ENCODE measurements at regions not wholly inside any gene's neighbourhood (a gene's known extent, or its start where the extent isn't known, plus 50 kb on each side); places are given as distances from the start of the nearest gene placed in this dataset.

DNA sequence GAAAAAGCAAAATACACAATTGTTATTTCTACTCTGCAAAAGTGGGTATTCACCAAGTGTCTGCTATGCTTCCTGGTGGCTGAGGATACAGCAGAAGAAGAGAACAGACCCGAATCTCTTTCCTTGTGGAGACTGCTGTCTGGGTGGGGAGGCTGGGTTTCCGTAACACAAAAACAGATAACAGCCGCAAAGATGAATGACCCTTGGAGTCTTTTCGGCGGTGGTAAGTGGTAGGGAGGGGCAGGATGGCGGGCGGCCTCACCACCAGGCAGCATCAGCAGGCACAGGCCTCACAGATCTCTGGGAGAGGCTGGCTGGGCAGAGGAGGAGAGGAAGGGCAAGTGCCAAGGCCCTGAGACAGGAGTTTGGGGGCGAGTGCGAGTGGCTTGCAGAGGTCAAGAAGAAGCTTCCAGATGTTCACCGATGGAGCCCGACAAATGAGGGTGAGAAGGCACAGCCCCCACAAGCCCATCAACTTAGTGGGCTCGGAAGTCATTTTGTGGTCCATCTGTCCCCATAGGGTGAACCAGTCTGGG, 164.2 kb downstream of the RHOU start:
- DNase-seq, result no peak

DNA sequence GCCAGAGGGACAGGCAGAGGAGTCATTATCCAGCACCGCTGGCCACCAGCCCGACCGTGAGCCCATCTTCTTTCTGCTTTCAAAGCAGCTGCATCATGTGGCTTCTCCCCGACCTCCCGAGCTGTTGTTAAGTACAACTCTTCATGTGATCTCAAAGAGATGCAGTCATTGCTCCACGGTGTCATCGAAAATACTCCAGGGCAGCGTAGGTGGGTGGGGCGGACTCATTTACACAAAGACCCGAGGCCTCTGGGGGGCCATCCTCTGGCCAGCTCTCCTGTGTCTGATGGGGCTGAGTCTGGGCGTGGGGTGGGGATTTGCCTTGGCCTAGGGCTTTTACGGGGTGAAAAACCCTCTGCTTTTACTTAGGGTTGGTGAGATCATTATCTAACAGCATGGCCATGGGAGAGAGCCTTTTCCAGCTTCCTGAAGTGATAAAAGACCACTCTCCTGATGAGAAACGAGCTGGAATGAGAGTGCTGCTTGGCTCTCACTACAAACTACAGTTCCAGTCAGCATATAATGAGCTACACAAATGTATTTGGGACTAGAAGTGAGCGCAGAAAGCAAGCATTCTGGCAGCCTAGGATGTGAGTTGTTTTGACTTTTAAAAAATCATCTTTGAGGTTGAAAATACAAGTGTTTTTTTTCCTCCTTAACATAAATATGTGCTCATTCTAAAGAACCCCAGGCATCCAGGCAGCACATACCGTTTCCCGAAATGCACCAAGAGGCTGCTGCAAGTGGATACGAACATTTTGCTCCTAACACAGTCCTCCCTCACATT, 165.0 kb downstream of the RHOU start:
- peak; percentile 59 for DNase-seq

DNA sequence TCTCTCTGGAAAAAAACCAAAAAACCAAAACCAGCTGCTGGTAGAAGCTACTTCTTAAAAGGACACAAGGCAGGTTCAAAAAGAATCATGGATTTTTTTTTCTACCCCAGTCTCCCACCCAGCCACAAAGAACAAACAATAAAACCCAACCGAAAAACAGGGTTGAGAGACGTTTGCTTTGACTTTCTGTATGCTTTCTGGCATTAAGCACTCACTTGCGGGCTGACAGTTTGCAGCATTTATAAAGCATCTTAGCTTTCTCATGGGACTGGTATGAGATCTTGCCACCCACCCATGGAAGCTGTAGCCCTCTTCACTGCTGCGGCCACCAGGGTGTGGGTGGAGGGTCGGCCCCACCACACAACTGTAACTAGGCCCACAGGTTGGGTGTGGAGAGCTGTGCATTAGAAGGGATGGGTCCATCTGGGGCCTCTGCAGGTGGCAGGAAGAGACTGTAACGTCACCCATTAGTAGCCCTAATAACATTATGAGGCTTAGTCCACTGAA, 165.7 kb downstream of the RHOU start:
- DNase-seq, result no peak

DNA sequence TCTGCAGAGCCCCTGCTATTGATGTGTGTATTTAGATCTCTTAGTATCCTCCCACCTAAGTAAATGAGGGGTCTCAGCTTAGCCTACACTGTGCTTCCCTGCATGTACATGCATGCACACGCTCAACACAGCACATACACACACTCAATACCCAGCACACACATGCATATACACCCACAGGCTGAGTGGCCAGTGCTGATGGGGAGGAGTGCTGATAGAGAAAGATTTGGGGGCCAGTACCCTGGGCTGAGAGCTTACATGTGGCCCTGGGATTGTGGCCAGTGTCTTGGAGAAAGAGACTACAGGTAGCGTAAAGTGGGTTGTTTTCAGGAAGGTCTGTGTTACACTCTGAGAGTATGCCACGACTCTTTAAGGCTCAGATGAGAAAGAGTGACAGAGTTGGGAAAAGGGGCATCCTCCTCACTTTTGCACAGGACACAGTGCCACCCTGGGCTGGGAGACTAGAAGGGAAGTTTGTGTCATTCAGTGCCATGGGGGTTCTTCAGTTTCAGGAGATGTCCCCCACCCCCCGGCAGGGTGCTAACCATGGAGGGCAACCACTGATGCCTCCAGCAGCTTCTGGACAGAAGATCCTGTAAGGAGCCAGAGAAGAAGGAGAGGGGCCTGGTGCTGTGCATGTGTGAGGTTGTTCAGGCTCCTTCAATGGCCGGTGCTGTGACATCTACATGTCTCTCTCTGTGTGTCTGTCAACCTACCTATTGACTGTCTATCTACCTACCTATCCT, 166.8 kb downstream of the RHOU start:
- no peak for DNase-seq

DNA sequence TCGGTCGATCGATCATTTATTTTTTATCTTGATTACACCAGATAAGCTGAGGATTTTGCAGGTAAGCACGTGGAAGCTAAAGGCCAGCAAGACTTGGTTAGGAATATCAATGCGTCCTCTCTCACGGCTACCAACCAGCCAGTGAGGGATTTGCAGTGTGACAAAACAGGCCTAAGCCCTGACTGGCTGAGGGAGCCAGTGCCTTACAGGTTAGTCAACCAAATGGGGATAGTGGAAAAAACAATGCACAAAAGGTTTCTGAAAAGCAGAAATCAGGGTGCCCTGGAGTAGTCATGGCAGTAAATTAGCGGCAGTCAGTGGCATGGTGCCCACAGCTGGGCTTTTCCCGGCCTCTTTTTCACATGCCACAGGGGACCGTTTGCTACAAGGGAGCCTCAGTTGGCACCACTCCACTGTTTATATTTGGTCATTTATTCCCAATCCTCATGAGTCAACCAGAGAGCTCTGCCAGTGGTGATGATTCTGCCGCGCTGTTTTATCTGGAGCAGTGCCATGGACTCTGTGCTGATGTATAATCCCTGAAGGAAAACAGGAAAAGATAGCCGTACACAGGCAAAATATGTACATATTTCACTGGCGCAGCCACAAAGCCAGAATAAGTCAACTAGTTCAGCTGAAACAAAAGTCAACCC, 167.6 kb downstream of the RHOU start:
- DNase-seq, result peak; percentile 79

DNA sequence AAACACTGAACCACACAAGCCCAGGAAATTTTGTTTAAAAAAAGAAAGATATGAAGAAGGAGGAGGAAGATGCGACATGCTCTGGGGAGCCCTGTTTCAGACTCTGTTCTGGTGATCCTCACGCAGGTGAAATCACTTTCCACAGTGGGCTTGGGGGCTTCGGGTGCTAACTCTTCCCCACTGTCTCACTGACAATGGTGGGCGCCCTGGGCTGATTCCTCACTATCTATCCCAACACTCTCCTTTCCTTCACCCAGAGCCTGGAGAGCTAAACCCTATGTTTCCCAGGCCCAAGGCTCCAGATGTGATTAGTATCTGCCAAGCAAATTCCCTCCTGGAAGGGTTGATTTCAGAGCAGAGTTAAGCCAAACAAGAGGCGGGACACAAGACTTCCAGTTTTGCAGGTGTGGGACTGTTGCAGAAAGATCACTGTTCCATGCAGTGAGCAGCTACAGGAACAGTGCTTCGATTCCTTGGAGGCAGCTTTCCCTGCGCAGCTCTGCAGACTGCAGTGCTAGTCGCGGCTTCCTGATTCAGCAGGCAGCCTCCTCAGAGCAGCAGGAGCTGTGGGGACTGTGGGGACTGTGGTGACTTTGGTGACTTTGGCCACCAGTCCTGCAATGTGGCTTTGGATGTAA, 168.3 kb downstream of the RHOU start:
- DNase-seq, result no peak

DNA sequence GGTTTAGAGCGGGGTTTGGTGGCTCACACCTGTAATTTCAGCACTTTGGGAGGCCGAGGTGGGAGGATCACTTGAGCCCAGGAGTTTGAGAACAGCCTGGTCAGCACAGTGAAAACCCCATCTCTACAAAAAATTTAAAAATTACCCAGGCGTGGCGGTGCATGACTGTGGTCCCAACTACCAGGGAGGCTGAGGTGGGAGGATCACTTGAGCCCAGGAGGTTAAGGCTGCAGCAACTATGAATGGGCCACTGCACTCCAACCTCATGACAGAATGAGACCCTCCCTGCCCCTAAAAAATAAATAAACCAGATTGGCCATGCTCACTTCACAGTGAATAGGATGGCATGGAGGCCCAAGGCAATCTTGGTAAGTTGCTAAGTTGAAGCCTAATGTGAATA, 168.9 kb downstream of the RHOU start:
- DNase-seq, result no peak

DNA sequence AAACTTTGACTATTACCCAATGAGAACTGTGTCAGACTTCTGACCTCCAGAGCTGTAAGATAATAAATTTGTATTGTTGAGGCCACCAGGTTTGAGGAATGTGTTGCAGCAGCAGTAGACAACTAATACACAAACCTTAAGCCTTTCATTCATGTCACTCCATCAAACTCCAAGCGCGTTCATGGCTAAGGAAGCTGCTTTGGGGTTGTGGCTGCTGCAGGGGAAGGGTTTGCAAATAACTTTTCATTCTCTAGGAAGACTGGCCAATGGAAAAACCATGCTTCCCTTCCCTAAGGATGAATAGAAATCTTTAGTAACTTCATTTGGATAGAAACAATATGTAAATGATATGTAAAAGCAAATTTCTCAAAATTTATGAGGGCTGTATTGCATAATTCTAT, 170.4 kb downstream of the RHOU start:
- DNase-seq, result no peak

DNA sequence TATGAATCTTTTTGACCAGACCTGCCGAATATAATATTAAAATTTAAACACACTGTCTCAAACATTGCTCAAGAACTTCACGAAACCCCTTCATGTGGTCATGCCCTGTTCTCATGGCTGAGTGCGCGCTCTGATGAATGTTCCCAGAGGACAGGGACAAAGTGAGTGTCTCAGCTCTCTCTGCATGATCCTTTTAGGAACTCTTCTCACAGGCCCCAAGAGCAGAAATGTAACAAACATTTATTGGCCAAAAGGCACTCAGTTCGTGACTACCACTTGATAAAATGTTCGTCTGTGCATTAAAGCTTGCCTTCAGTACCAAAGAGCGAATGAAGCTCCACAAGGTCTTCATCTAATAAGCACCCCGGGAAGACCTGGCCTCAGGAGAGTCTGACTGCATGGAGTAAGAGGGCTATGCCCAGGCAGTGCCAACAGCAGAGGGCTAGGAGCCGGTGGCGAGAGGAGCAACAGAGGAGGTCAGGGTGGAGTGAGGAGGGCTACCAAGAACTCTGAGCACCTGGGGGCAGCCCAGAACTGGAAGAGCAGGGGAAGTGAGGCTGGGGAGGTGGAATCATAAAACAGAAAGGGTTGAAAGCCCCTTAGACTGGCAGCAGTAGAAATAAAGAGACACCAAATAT, 171.1 kb downstream of the RHOU start:
- DNase-seq, result peak; percentile 51

DNA sequence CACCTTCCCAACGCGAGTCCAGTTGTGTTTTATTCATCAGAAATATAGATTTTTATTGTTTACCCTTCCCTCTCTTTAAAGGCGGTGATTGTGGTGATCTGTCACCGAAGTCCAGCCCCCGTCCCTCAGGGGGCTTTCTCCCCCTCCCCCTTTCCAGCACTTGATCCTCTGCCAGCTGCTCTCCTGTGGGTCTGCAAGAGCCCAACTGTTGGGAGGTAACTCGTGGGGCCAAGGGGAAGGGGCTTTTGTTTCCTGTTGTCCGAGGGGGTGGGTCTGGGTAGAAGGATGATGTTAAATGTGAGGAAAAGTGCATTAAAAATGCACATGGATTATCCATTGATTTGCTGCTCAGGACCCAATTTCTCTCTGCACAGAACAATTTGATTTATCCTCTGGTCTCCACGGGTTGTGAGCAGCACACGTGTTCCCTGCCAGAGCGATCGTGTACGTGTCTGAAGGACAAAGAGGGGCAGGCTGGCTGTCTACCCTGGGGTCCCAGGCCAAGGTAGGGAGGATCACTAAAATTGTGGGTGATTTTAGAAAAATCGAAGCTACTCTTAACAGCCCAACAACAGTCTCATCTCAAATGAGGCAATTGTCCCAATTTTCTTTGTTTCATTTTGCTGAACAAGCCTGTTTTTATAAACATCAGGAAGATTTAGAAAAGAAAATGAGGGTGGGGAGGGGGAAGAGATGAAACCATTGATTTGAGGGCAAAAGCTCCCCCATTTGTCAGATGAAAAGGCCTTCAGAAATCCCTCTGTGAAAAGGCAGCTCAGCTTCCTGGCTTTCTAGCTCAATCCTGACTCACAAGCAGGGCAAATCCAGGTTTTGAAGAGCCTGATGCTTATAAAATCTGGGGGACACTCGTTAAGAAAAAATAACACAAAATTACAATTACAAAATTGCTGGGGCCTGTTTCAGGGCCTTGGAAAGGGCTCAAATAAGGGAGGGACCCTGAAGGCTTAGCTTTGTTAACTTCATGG, 176.2 kb downstream of the RHOU start:
- peak; percentile 85 for DNase-seq

DNA sequence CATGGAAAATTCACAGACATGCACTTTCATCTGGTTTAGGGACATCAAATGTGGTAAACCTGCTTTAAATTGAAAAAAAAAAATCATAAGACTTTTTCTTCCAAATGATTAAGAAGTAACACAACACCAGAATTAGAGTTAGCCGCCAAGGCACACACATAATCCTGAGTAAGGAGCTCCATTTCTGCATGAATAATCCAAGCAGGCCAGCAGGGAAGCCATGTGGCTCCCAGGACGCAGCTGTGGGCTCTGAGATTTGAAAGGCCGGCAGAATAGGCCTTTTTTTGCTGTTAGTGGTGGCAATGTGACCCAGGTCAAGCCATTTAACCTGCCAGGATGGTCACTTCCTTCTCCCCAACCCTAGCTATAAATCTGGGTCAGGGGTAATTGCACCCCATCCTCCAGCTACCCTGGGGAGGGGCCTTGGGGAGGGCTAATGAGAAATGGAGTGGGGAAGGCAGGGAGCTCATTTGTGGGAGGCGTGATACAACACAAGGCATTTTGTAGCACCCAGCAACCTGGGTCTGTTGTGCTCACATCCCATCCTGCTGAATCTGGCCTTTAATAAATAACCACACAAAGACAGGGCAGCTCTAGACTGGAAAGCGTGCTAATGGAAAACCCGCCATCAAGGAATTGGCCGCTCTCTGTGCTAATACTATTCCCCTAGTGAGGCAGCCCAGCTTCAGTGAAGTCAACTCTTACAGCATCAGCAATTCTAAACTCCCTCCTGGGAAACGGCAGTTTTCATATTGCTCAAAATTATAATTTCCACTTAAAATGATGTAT, 178.5 kb downstream of the RHOU start:
- peak; percentile 84 for DNase-seq

DNA sequence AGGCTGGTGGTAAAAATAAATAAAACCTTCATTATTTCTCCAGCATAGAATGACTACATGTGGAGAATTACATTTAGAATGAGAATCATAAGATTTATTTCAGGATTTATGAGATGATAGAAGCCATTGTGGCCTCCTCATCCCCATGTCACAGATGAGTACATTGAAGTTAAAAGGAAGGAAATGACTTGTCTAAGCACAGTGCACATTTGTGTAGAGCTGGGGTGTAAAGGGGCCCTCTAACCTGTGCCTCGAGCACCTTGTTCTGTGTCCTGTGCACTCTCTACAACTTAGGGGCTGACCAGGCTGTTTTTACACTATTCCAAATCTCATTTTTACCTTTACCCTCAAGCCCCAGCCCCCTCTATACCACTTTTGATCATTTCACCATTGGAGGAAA, 179.4 kb downstream of the RHOU start:
- no peak for DNase-seq

DNA sequence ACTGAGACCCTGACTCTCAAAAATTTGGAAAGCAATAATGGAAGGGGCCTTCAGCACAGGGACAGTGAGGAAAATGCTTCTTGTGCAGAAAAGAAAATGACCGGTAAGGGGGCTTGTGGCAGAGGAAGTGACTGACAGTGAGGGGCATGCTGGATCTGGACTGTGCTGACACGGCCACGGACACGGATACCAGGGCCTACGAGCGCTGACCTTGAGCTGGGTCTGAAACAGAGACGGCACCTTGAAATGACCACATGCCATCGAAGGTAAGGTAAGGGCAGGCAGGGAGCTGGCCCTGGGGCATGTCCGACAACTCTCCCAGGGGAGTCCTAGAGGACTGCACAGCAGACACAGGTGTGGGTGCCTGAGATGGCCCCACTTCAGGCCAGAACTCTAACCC, 182.1 kb downstream of the RHOU start:
- DNase-seq, result no peak

DNA sequence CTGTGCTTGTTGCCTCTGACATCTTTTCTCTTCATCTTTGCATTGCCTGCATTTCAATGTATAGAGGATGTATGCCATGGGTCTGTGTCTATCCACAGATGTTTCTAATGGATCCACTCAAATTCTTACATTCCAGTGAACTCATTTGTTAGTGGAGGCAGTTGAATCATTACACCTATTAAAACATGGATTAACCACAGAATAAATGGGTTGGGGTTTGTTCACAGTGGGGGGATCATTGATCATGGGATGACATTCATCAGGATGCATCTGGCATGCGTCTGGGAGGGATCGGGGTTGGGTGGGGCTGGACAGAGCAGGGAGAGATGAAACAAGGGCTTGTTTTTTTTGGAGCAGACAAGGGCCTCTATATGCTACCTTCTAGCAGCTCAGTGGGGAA, 182.5 kb downstream of the RHOU start:
- no peak for DNase-seq

DNA sequence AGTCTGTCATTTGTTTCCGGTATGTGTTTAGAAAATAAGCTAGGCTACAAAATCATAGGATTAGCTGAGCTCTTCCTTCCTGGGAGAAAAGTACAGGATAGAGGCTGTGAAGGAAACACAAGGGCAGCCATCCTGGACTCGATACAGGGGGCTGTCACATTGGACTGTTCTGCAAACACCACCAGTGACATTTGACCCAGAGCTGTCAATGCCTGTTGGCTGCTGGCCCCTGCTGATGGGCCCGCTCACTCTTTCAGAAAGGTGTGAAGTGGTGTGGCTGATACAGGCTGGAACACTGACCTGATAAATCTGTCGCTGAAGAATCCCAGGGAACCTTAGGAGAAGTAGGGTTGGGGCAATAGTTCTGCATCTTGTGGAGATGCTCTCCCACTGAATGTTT, 183.1 kb downstream of the RHOU start:
- DNase-seq, result peak; percentile 52

DNA sequence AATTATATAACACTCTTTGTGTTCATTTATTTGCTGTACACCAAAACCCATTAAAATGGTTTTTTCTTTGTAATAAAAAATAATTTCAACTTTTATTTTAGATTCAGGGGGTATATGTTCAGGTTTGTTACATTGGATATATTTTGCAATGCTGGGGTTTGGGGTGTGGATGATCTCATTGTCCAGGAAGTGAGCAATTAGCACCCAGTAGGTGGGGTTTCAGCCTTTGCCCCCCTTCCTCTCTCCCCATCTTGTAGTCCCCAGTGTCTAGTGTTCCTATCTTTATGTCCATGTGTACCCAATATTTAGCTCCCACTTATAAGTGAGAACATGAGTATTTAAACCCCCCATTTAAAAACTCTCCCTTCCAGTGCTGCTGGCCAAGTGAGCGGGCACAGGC, 184.6 kb downstream of the RHOU start:
- no peak for DNase-seq

DNA sequence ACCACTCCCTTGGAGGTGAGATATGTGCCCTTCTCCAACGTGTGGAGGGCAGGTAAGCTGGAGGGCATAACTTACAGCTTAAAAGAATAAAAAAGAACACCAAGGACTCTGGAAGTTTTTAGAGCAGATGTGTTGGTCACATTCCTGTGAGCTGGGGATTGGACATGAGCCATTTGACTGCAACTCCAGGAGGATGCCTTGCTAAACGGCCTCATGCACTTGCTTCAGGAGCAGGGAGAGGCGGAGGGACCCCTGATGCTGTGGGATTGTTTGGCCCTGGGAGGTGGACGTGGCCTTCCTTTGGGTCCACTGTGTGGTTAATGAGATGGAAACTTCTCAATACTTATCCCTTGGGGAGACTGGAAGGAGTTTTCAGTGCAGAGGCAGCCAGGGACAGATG, 185.6 kb downstream of the RHOU start:
- DNase-seq, result peak; percentile 34

DNA sequence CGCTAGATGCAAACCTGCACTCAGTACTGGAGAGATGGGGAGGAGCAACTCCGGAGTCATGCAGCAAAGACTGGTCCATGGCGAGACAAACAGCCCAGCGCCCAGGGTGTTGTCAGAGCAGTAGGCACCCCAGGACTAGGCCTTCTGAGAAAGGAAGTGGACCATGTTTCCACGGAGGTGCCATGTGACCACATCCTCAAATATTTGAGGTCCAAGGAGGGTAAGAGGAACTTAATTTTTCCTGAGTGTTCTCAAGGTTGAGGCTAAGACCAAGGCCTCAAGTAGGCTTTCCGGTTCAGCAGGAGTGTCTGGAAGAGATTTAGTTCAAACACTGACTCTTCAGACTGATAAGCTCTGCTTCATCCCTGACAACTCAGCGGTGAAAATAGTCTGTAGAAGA, 186.2 kb downstream of the RHOU start:
- no peak for DNase-seq

DNA sequence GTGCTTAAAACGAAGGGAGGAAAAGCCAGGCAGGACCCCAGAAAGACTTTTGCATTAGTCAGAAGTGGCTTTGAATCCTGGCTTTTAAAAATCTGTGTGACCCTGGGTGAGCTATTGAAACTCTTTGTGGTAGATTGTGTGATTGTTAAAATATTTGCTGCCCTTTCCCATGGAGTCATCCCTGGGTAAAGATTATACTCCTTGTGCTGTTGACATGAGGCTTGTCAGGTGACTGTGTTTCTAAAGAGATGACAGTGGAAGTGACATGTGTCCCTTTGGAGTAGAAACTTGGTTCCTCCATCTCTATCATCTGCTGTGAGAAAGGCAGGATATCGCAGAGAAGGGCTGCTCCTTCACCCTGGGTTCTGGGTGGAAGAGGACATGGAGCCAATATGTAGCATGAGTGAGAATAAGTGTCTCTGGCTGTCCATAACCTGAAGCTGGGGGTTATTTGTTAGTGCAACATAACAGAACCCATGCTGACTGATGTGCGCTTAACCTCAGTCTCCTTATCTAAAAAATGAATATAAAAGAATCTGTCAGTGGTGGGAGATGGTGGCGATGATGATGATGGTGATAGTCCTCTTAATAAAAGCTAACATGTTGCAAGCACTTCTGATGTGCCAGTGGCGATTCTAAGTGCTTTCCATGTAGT, 187.6 kb downstream of the RHOU start:
- no peak for DNase-seq
